ENCODE measurements at regions not wholly inside any gene's neighbourhood (a gene's known extent, or its start where the extent isn't known, plus 50 kb on each side); places are given as distances from the start of the nearest gene placed in this dataset.

GRCh38 chr13:73331556-73331955 is 272.8 kb downstream of the KLF5 start:
- H3K36me3 ChIP-seq = no peaks in the 10 kb centered on the region
- no peaks in the 10 kb centered on the region for H3K4me1 ChIP-seq (ENCODE audit: control insufficient read depth in 1 of 2, low read depth in 2 of 2)
- H3K27me3 ChIP-seq (replicated peaks; ENCODE audit: insufficient read depth) = no peaks in the 10 kb centered on the region
- DNase-seq (ENCODE audit: low spot score) = no peak
- no peak for TF ChIP-seq CTCF (IDR thresholded peaks at IDR 0.05)
- ATAC-seq (ENCODE audit: insufficient number of reproducible peaks, low FRiP score, low read depth) = no peak
- H3K9me3 ChIP-seq = no peaks in the 10 kb centered on the region
- H3K27ac ChIP-seq = no peak overlapping the region
- H3K4me3 ChIP-seq = no peak overlapping the region

GRCh38 chr13:73329355-73329754 is 270.6 kb downstream of the KLF5 start:
- no peak overlapping the region for H3K27ac ChIP-seq
- H3K4me3 ChIP-seq = no peak overlapping the region
- DNase-seq (ENCODE audit: low spot score) = no peak
- no peaks in the 10 kb centered on the region for H3K27me3 ChIP-seq (replicated peaks; ENCODE audit: insufficient read depth)
- no peaks in the 10 kb centered on the region for H3K9me3 ChIP-seq
- H3K36me3 ChIP-seq = no peaks in the 10 kb centered on the region
- H3K4me1 ChIP-seq (ENCODE audit: control insufficient read depth in 1 of 2, low read depth in 2 of 2) = no peaks in the 10 kb centered on the region
- no peak for TF ChIP-seq CTCF (IDR thresholded peaks at IDR 0.05)
- ATAC-seq (ENCODE audit: insufficient number of reproducible peaks, low FRiP score, low read depth) = no peak

GRCh38 chr13:73327579-73327978 is 268.8 kb downstream of the KLF5 start:
- TF ChIP-seq CTCF (IDR thresholded peaks at IDR 0.05) = no peak
- Histone ChIP-seq H3K27me3 (replicated peaks; ENCODE audit: insufficient read depth) (no peaks in the 10 kb centered on the region), H3K9me3 (no peaks in the 10 kb centered on the region), H3K36me3 (no peaks in the 10 kb centered on the region), H3K4me3 (no peak overlapping the region), H3K27ac (no peak overlapping the region), H3K4me1 (ENCODE audit: control insufficient read depth in 1 of 2, low read depth in 2 of 2) (no peaks in the 10 kb centered on the region)
- DNase-seq (ENCODE audit: low spot score) (no peak), ATAC-seq (ENCODE audit: insufficient number of reproducible peaks, low FRiP score, low read depth) (no peak)

- no peak for DNase-seq (ENCODE audit: low spot score)
- H3K9me3 ChIP-seq = no peaks in the 10 kb centered on the region
- no peak overlapping the region for H3K27ac ChIP-seq
- no peak for ATAC-seq (ENCODE audit: insufficient number of reproducible peaks, low FRiP score, low read depth)
- no peak for TF ChIP-seq CTCF (IDR thresholded peaks at IDR 0.05)
- H3K36me3 ChIP-seq = no peaks in the 10 kb centered on the region
- no peak overlapping the region for H3K4me3 ChIP-seq
- H3K4me1 ChIP-seq (ENCODE audit: control insufficient read depth in 1 of 2, low read depth in 2 of 2) = no peaks in the 10 kb centered on the region
- H3K27me3 ChIP-seq (replicated peaks; ENCODE audit: insufficient read depth) = no peaks in the 10 kb centered on the region
These were observed 267.1 kb downstream of the KLF5 start for GRCh38 chr13:73325723-73326558.

- Histone ChIP-seq H3K4me3 (no peak overlapping the region), H3K36me3 (no peaks in the 10 kb centered on the region), H3K9me3 (no peaks in the 10 kb centered on the region), H3K27me3 (replicated peaks; ENCODE audit: insufficient read depth) (no peaks in the 10 kb centered on the region), H3K4me1 (ENCODE audit: control insufficient read depth in 1 of 2, low read depth in 2 of 2) (no peaks in the 10 kb centered on the region), H3K27ac (no peak overlapping the region)
- ATAC-seq (ENCODE audit: insufficient number of reproducible peaks, low FRiP score, low read depth) (no peak), DNase-seq (ENCODE audit: low spot score) (no peak)
- no peak for TF ChIP-seq CTCF (IDR thresholded peaks at IDR 0.05)
These were observed 266.3 kb downstream of the KLF5 start for GRCh38 chr13:73324842-73325722.
